Neural cell (in vitro differentiated cells): ENCODE measurements at regions not wholly inside any gene's neighbourhood (a gene's known extent, or its start where the extent isn't known, plus 50 kb on each side); places are given as distances from the start of the nearest gene placed in this dataset.

ENCODE experiments used
- H2AFZ ChIP-seq: fragments of 200-600, 300-800 bp; sonication (generic), shearing (Covaris generic); 2 replicates; pipeline ENCODE4 v1.6.0; 2014; ENCODE audit warnings: low read depth, mild to moderate bottlenecking, antibody characterized with exemption, low read length, moderate library complexity
- H3F3A ChIP-seq: fragments of 200-600 bp; shearing (Covaris generic); 2 replicates; pipeline ENCODE4 v1.6.1; 2016; ENCODE audit warnings: mild to moderate bottlenecking, moderate library complexity, mixed read lengths, antibody characterized with exemption, low read length; ENCODE audit not compliant: insufficient read depth, poor library complexity, severe bottlenecking
- H3K27ac ChIP-seq: fragments of 200-600, 300-800 bp; sonication (generic), shearing (Covaris generic); 2 replicates; pipeline ENCODE4 v1.5.1; 2014; ENCODE audit warnings: mild to moderate bottlenecking, low read length, moderate library complexity
- H3K27me3 ChIP-seq: fragments of 300-800, 200-600 bp; sonication (generic), shearing (Covaris generic); 2 replicates; pipeline ENCODE4 v1.6.0; 2014; ENCODE audit warnings: mild to moderate bottlenecking, low read depth, low read length, moderate library complexity; ENCODE audit not compliant: insufficient read depth
- H3K36me3 ChIP-seq: fragments of 300-800, 200-600 bp; sonication (generic), shearing (Covaris generic); 2 replicates; pipeline ENCODE4 v1.5.1; 2014; ENCODE audit warnings: mild to moderate bottlenecking, antibody characterized with exemption, low read length, moderate library complexity; ENCODE audit not compliant: insufficient read depth
- H3K4me2 ChIP-seq: fragments of 300-800, 200-600 bp; sonication (generic), shearing (Covaris generic); 2 replicates; pipeline ENCODE4 v1.6.0; 2014; ENCODE audit warnings: mild to moderate bottlenecking, low read length
- H3K4me3 ChIP-seq: fragments of 300-800, 200-600 bp; sonication (generic), shearing (Covaris generic); 2 replicates; pipeline ENCODE4 v1.5.1; 2014; ENCODE audit warnings: mild to moderate bottlenecking, low read length, moderate library complexity
- H3K79me2 ChIP-seq: fragments of 200-600 bp; shearing (Covaris generic); replicated peaks from 2 replicates; pipeline ENCODE4 v1.6.0; 2014; ENCODE audit warnings: mild to moderate bottlenecking, low read length, moderate library complexity; ENCODE audit not compliant: insufficient read depth
- H3K9ac ChIP-seq: fragments of 300-800, 200-600 bp; sonication (generic), shearing (Covaris generic); 2 replicates; pipeline ENCODE4 v1.6.1; 2016; ENCODE audit warnings: mild to moderate bottlenecking, low read length, mixed read lengths
- H3K9me2 ChIP-seq: fragments of 200-600 bp; shearing (Covaris generic); 2 replicates; pipeline ENCODE4 v1.6.1; 2016; ENCODE audit warnings: mild to moderate bottlenecking, low read length, mixed read lengths; ENCODE audit not compliant: insufficient read depth
- H3K9me3 ChIP-seq: fragments of 200-600, 300-800 bp; sonication (generic), shearing (Covaris generic); 2 replicates; pipeline ENCODE4 v1.6.1; 2016; ENCODE audit warnings: mild to moderate bottlenecking, mixed run types, low read length, moderate library complexity, mixed read lengths
- H4K20me1 ChIP-seq: fragments of 200-600 bp; shearing (Covaris generic); 2 replicates; pipeline ENCODE4 v1.6.1; 2016; ENCODE audit warnings: mild to moderate bottlenecking, mixed run types; ENCODE audit not compliant: insufficient read depth
- CTCF ChIP-seq: fragments of 450-650 bp; IDR thresholded peaks from 2 replicates; pipeline ENCODE4 v1.5.1; 2014; ENCODE audit warnings: antibody characterized with exemption, mild to moderate bottlenecking, moderate library complexity; ENCODE audit not compliant: poor library complexity, severe bottlenecking
- EP300 ChIP-seq: fragments of 450-650 bp; conservative IDR thresholded peaks from 2 replicates; pipeline ENCODE4 v1.6.1; 2014; ENCODE audit warnings: antibody characterized with exemption, mild to moderate bottlenecking, moderate library complexity; ENCODE audit not compliant: poor library complexity, severe bottlenecking
- EZH2 ChIP-seq: fragments of 200-600, 300-800 bp; shearing (Covaris generic), sonication (generic); IDR thresholded peaks from 2 replicates; pipeline ENCODE4 v1.6.1; 2014; ENCODE audit warnings: antibody characterized with exemption, low read length, borderline replicate concordance, mild to moderate bottlenecking; ENCODE audit not compliant: insufficient read depth, poor library complexity, severe bottlenecking
- MXI1 ChIP-seq: fragments of 450-650 bp; conservative IDR thresholded peaks from 2 replicates; pipeline ENCODE4 v1.6.1; 2014; ENCODE audit warnings: antibody characterized with exemption, mild to moderate bottlenecking; ENCODE audit not compliant: poor library complexity, severe bottlenecking
- POLR2AphosphoS5 ChIP-seq: IDR thresholded peaks from 2 replicates; pipeline ENCODE4 v1.6.1; 2012
- RAD21 ChIP-seq: fragments of 450-650 bp; conservative IDR thresholded peaks from 2 replicates; pipeline ENCODE4 v1.6.1; 2014; ENCODE audit warnings: antibody characterized with exemption, mild to moderate bottlenecking, moderate library complexity
- REST ChIP-seq: IDR thresholded peaks from 2 replicates; pipeline ENCODE4 v1.6.1; 2012; ENCODE audit warnings: borderline replicate concordance
- SMC3 ChIP-seq: fragments of 450-650 bp; conservative IDR thresholded peaks from 2 replicates; pipeline ENCODE4 v1.6.1; 2014; ENCODE audit warnings: antibody characterized with exemption, mild to moderate bottlenecking, moderate library complexity; ENCODE audit not compliant: poor library complexity
- TAF1 ChIP-seq: IDR thresholded peaks from 2 replicates; pipeline ENCODE4 v1.6.1; 2012; ENCODE audit warnings: low read depth

- Histone ChIP-seq H3F3A (no peaks in the 10 kb centered on the region), H3K79me2 (no peaks in the 10 kb centered on the region), H2AFZ (no peak overlapping the region), H4K20me1 (no peaks in the 10 kb centered on the region), H3K4me2 (no peak overlapping the region), H3K9me3 (no peaks in the 10 kb centered on the region), H3K27me3 (no peaks in the 10 kb centered on the region), H3K36me3 (no peaks in the 10 kb centered on the region), H3K9me2 (no peaks in the 10 kb centered on the region), H3K9ac (no peak overlapping the region), H3K4me3 (no peak overlapping the region), H3K27ac (no peak overlapping the region)
- no peak for TF ChIP-seq SMC3
- no peak for TF ChIP-seq EP300
- TF ChIP-seq TAF1: no peak
- no peak for TF ChIP-seq REST
- TF ChIP-seq CTCF: no peak
- TF ChIP-seq POLR2AphosphoS5: no peak
- TF ChIP-seq EZH2: no peak
- TF ChIP-seq RAD21: no peak
- no peak for TF ChIP-seq MXI1
These were observed 73.7 kb upstream of the CISTR start for GRCh38 chr12:53825246-53826081.

GRCh38 chr12:53827306-53827705, 75.5 kb upstream of the CISTR start:
- Histone ChIP-seq H3K9ac (no peak overlapping the region), H3K27me3 (no peaks in the 10 kb centered on the region), H3K9me3 (no peaks in the 10 kb centered on the region), H3K4me3 (no peak overlapping the region), H2AFZ (no peak overlapping the region), H3K27ac (no peak overlapping the region), H4K20me1 (no peaks in the 10 kb centered on the region), H3K36me3 (no peaks in the 10 kb centered on the region), H3F3A (no peaks in the 10 kb centered on the region), H3K4me2 (no peak overlapping the region), H3K9me2 (no peaks in the 10 kb centered on the region), H3K79me2 (no peaks in the 10 kb centered on the region)
- TF ChIP-seq CTCF: no peak
- no peak for TF ChIP-seq SMC3
- no peak for TF ChIP-seq EP300
- TF ChIP-seq MXI1: no peak
- TF ChIP-seq EZH2: no peak
- no peak for TF ChIP-seq RAD21
- no peak for TF ChIP-seq REST
- TF ChIP-seq TAF1: no peak
- TF ChIP-seq POLR2AphosphoS5: no peak
